GM12891 (cell line): ENCODE measurements at regions not wholly inside any gene's neighbourhood (a gene's known extent, or its start where the extent isn't known, plus 50 kb on each side); places are given as distances from the start of the nearest gene placed in this dataset.

Experiments
- PAX5 ChIP-seq: IDR thresholded peaks from 2 replicates; pipeline ENCODE4 v1.6.1; 2011; ENCODE audit warnings: low read length, moderate library complexity, mild to moderate bottlenecking; ENCODE audit not compliant: insufficient read depth, severe bottlenecking
- POLR2A ChIP-seq: IDR thresholded peaks from 2 replicates; pipeline ENCODE4 v1.6.1; 2011; ENCODE audit warnings: low read depth, low read length, control low read depth
- POLR2AphosphoS5 ChIP-seq: IDR thresholded peaks from 2 replicates; pipeline ENCODE4 v1.6.1; 2011; ENCODE audit warnings: low read depth, low read length, control low read depth
- POU2F2 ChIP-seq: IDR thresholded peaks from 2 replicates; pipeline ENCODE4 v1.6.1; 2011; ENCODE audit warnings: low read depth, mild to moderate bottlenecking, control low read depth, low read length, moderate library complexity

- TF ChIP-seq PAX5, result no peak
- no peak for TF ChIP-seq POLR2A
- TF ChIP-seq POU2F2, result no peak
- no peak for TF ChIP-seq POLR2AphosphoS5
Measured at GRCh38 chr1:83017276-83017675, 981.7 kb downstream of the TTLL7 start.
